SU-DHL-6 (cell line): ENCODE measurements at regions not wholly inside any gene's neighbourhood (a gene's known extent, or its start where the extent isn't known, plus 50 kb on each side); places are given as distances from the start of the nearest gene placed in this dataset.

ENCODE experiments used
- H2AFZ ChIP-seq: fragments of 200-600 bp; sonication (generic); 2 replicates; pipeline ENCODE4 v1.6.1; 2014; ENCODE audit warnings: low read depth, mild to moderate bottlenecking, moderate library complexity, mixed read lengths, antibody characterized with exemption, low read length; ENCODE audit not compliant: severe bottlenecking
- H3F3A ChIP-seq: fragments of 200-600 bp; shearing (Covaris generic); 2 replicates; pipeline ENCODE4 v1.6.0; 2016; ENCODE audit warnings: antibody characterized with exemption, mild to moderate bottlenecking; ENCODE audit not compliant: insufficient read depth
- H3K27ac ChIP-seq: fragments of 200-600 bp; sonication (generic); 2 replicates; pipeline ENCODE4 v1.5.1; 2016; ENCODE audit warnings: low read depth, mild to moderate bottlenecking, low read length, moderate library complexity, mixed read lengths
- H3K27me3 ChIP-seq: fragments of 200-600 bp; sonication (generic), shearing (Covaris generic); 2 replicates; pipeline ENCODE4 v1.6.0; 2014; ENCODE audit warnings: mild to moderate bottlenecking, low read length
- H3K36me3 ChIP-seq: fragments of 200-600 bp; sonication (generic); 2 replicates; pipeline ENCODE4 v1.6.1; 2014; ENCODE audit warnings: mild to moderate bottlenecking, low read length, mixed read lengths
- H3K4me2 ChIP-seq: fragments of 300-600, 200-600 bp; shearing (Covaris generic), sonication (generic); 2 replicates; pipeline ENCODE4 v1.6.0; 2014; ENCODE audit warnings: low read length, low read depth, mild to moderate bottlenecking; ENCODE audit not compliant: poor library complexity, severe bottlenecking
- H3K4me3 ChIP-seq: fragments of 200-600 bp; sonication (generic); 2 replicates; pipeline ENCODE4 v1.5.1; 2014; ENCODE audit warnings: antibody characterized with exemption, low read length, mild to moderate bottlenecking, mixed read lengths; ENCODE audit not compliant: insufficient read depth, poor library complexity, severe bottlenecking
- H3K79me2 ChIP-seq: fragments of 200-600 bp; sonication (generic); 2 replicates; pipeline ENCODE4 v1.6.1; 2014; ENCODE audit warnings: mild to moderate bottlenecking, low read length, moderate library complexity; ENCODE audit not compliant: insufficient read depth
- H3K9ac ChIP-seq: fragments of 200-600 bp; sonication (generic); 2 replicates; pipeline ENCODE4 v1.7.0; 2014; ENCODE audit warnings: mild to moderate bottlenecking, low read length
- H3K9me2 ChIP-seq: fragments of 200-600 bp; sonication (generic); replicated peaks from 2 replicates; pipeline ENCODE4 v1.6.1; 2014; ENCODE audit warnings: low read length; ENCODE audit not compliant: insufficient read depth
- H3K9me3 ChIP-seq: fragments of 200-600 bp; sonication (generic); 2 replicates; pipeline ENCODE4 v1.6.1; 2014; ENCODE audit warnings: low read length, mixed read lengths; ENCODE audit not compliant: insufficient read depth
- H4K20me1 ChIP-seq: fragments of 200-600 bp; sonication (generic); 2 replicates; pipeline ENCODE4 v1.6.1; 2014; ENCODE audit warnings: low read depth, mild to moderate bottlenecking, antibody characterized with exemption, low read length, moderate library complexity, mixed read lengths
- EZH2phosphoT487 ChIP-seq: fragments of 200-600 bp; sonication (generic), shearing (Covaris generic); conservative IDR thresholded peaks from 2 replicates; pipeline ENCODE4 v1.6.1; 2018; ENCODE audit warnings: mild to moderate bottlenecking, antibody characterized with exemption, low read length, moderate library complexity, mixed read lengths
- TF ChIP-seq, protein P1 (sequence below): fragments of 200-600 bp; sonication (generic); IDR thresholded peaks from one replicate; pipeline ENCODE4 v1.5.1; 2017; ENCODE audit warnings: antibody characterized with exemption, mild to moderate bottlenecking, low read length, moderate library complexity; ENCODE audit not compliant: insufficient read depth, poor library complexity, severe bottlenecking

DNA sequence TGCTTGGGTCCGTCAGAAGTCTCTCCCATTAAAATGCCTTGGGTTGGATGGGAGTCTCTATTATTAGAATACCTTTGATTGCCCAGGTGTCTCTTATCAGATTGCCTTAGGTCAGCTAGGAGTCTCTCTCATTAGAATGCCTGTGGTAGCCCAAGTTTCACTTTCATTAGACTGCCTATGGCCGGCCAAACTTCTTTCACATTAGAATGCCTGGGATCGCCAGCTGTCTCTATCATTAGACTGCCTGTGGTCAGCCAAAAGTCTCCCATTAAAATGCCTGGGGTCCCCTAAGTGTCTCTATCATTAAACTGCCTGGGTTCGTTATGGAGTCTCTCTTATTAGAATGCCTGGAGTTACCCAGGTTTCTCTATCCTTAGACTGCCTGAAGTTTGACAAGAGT lies 1476.7 kb downstream of the UQCRFS1 start:
- H2AFZ ChIP-seq, result no peak overlapping the region
- H3K4me3 ChIP-seq, result no peak overlapping the region
- no peak overlapping the region for H3K27ac ChIP-seq
- no peaks in the 10 kb centered on the region for H3K79me2 ChIP-seq
- H3K9me3 ChIP-seq, result peaks cover 9% of the 10 kb centered on the region; the same call in 1 of the 2 replicates
- no peaks in the 10 kb centered on the region for H3K9me2 ChIP-seq
- no peak overlapping the region for H3K9ac ChIP-seq
- H4K20me1 ChIP-seq, result no peaks in the 10 kb centered on the region
- H3F3A ChIP-seq, result no peaks in the 10 kb centered on the region
- TF ChIP-seq EZH2phosphoT487, result no peak
- TF ChIP-seq, protein P1, sequence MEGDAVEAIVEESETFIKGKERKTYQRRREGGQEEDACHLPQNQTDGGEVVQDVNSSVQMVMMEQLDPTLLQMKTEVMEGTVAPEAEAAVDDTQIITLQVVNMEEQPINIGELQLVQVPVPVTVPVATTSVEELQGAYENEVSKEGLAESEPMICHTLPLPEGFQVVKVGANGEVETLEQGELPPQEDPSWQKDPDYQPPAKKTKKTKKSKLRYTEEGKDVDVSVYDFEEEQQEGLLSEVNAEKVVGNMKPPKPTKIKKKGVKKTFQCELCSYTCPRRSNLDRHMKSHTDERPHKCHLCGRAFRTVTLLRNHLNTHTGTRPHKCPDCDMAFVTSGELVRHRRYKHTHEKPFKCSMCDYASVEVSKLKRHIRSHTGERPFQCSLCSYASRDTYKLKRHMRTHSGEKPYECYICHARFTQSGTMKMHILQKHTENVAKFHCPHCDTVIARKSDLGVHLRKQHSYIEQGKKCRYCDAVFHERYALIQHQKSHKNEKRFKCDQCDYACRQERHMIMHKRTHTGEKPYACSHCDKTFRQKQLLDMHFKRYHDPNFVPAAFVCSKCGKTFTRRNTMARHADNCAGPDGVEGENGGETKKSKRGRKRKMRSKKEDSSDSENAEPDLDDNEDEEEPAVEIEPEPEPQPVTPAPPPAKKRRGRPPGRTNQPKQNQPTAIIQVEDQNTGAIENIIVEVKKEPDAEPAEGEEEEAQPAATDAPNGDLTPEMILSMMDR, result no peak
- H3K4me2 ChIP-seq, result no peak overlapping the region
- H3K27me3 ChIP-seq, result no peaks in the 10 kb centered on the region
- H3K36me3 ChIP-seq, result peaks cover 14% of the 10 kb centered on the region

DNA sequence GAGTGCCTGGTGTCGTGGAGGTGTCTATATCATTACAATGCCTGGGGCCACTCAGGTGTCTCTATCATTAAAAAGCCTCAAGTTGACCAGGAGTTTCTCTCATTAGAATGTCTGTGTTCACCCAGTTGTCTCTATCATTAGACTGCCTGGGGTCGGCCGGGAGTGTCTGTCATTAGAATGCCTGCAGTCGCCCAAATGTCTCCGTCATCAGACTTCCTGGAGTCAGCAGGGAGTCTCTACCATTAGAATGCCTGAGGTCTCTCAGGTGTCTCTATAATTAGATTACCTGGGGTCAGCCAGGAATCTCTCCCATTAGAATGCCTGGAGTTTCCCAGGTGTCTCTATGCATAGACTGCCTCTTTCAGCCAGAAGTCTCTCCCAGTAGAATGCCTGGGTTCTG lies 1477.6 kb downstream of the UQCRFS1 start:
- Histone ChIP-seq H2AFZ (no peak overlapping the region), H3K36me3 (peaks cover 20% of the 10 kb centered on the region), H3F3A (no peaks in the 10 kb centered on the region), H3K9me2 (no peaks in the 10 kb centered on the region), H3K79me2 (no peaks in the 10 kb centered on the region), H3K9ac (no peak overlapping the region), H3K4me3 (no peak overlapping the region), H3K27me3 (no peaks in the 10 kb centered on the region), H3K4me2 (no peak overlapping the region), H3K9me3 (peaks cover 17% of the 10 kb centered on the region; the same call in 1 of the 2 replicates), H4K20me1 (no peaks in the 10 kb centered on the region), H3K27ac (no peak overlapping the region)
- TF ChIP-seq, protein P1, result no peak
- no peak for TF ChIP-seq EZH2phosphoT487

DNA sequence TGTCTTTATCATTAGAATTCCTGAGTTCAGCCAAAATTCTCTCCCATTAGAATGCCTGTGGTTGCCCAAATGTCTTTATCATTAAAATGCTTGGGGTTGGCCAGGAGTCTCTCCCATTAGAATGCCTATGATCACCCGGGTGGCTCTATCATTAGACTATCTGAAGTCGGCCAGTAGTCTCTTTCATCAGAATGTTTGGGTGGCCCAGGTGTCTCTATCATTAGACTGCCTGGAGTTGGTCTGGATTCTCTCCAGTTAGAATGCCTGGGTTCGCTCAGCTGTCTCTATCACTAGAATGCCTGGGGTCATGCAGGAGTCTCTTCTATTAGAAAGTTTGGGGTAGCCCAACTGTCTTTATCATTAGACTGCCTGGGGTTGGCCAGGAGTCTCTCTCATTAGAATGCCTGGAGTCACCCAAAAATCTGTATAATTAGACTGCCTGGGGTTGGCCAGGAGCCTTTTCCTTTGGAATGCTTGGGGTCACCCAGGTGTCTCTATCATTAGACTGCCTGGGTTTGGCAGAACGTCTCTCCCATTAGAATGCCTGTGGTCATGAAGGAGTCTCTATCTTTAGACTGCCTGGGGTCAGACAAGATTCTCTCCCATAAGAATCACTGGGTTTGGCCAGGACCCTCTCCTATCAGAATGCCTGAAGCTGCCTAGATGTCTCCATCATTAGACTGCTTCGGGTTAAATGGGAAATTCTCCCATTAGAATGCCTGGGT lies 1478.3 kb downstream of the UQCRFS1 start:
- no peak for TF ChIP-seq EZH2phosphoT487
- TF ChIP-seq, protein P1, result no peak
- Histone ChIP-seq H3K4me2 (no peak overlapping the region), H3K9me2 (no peaks in the 10 kb centered on the region), H3K27me3 (no peaks in the 10 kb centered on the region), H3F3A (no peaks in the 10 kb centered on the region), H2AFZ (no peak overlapping the region), H3K36me3 (peaks cover 27% of the 10 kb centered on the region), H4K20me1 (no peaks in the 10 kb centered on the region), H3K27ac (no peak overlapping the region), H3K9ac (no peak overlapping the region), H3K9me3 (peaks cover 19% of the 10 kb centered on the region; the same call in 1 of the 2 replicates), H3K79me2 (no peaks in the 10 kb centered on the region), H3K4me3 (no peak overlapping the region)
